DOHH2 (cell line): ENCODE measurements at regions not wholly inside any gene's neighbourhood (a gene's known extent, or its start where the extent isn't known, plus 50 kb on each side); places are given as distances from the start of the nearest gene placed in this dataset.

ENCODE experiments used
- H3F3A ChIP-seq: fragments of 200-600 bp; sonication (generic), shearing (Covaris generic); 2 replicates; pipeline ENCODE4 v1.6.0; 2016; ENCODE audit warnings: antibody characterized with exemption, mild to moderate bottlenecking; ENCODE audit not compliant: control insufficient read depth, insufficient read depth
- H3K27ac ChIP-seq: fragments of 200-600 bp; sonication (generic); 2 replicates; pipeline ENCODE4 v1.5.1; 2014; ENCODE audit warnings: low read depth, mild to moderate bottlenecking, low read length, moderate library complexity
- H3K27me3 ChIP-seq: fragments of 200-600 bp; sonication (generic); 2 replicates; pipeline ENCODE4 v1.6.1; 2014; ENCODE audit warnings: mild to moderate bottlenecking, low read length, mixed read lengths; ENCODE audit not compliant: control insufficient read depth
- H3K36me3 ChIP-seq: fragments of 200-600 bp; sonication (generic); 2 replicates; pipeline ENCODE4 v1.6.1; 2014; ENCODE audit warnings: mild to moderate bottlenecking, low read length, moderate library complexity, mixed read lengths; ENCODE audit not compliant: control insufficient read depth
- H3K4me1 ChIP-seq: fragments of 200-600 bp; sonication (generic); 2 replicates; pipeline ENCODE4 v1.6.1; 2014; ENCODE audit warnings: mild to moderate bottlenecking, low read length, mixed read lengths; ENCODE audit not compliant: control insufficient read depth
- H3K4me2 ChIP-seq: fragments of 200-600 bp; sonication (generic); 2 replicates; pipeline ENCODE4 v1.6.0; 2014; ENCODE audit warnings: mild to moderate bottlenecking, low read length, moderate library complexity
- H3K4me3 ChIP-seq: fragments of 200-600 bp; sonication (generic); 2 replicates; pipeline ENCODE4 v1.5.1; 2014; ENCODE audit warnings: mild to moderate bottlenecking, low read length, mixed read lengths
- H3K79me2 ChIP-seq: fragments of 200-600 bp; sonication (generic); 2 replicates; pipeline ENCODE4 v1.6.1; 2014; ENCODE audit warnings: mild to moderate bottlenecking, low read length, mixed read lengths; ENCODE audit not compliant: control insufficient read depth
- H3K9me2 ChIP-seq: fragments of 200-600 bp; sonication (generic); replicated peaks from 2 replicates; pipeline ENCODE4 v1.6.1; 2014; ENCODE audit warnings: mild to moderate bottlenecking, low read length, mixed read lengths; ENCODE audit not compliant: control insufficient read depth
- H3K9me3 ChIP-seq: fragments of 200-600 bp; sonication (generic); 2 replicates; pipeline ENCODE4 v1.6.1; 2014; ENCODE audit warnings: antibody characterized with exemption, low read length, mixed read lengths; ENCODE audit not compliant: control insufficient read depth, insufficient read depth
- H4K20me1 ChIP-seq: fragments of 200-600 bp; sonication (generic); 2 replicates; pipeline ENCODE4 v1.6.0; 2014; ENCODE audit warnings: low read depth, mild to moderate bottlenecking, antibody characterized with exemption, low read length, moderate library complexity; ENCODE audit not compliant: control insufficient read depth, insufficient read depth
- CTCF ChIP-seq: fragments of 200-600 bp; sonication (generic); IDR thresholded peaks from one replicate; pipeline ENCODE4 v1.5.1; 2014; ENCODE audit warnings: antibody characterized with exemption, mild to moderate bottlenecking, low read depth, low read length; ENCODE audit not compliant: poor library complexity, severe bottlenecking
- EZH2phosphoT487 ChIP-seq: fragments of 200-600 bp; sonication (generic); IDR thresholded peaks from 2 replicates; pipeline ENCODE4 v1.6.1; 2017; ENCODE audit warnings: borderline replicate concordance, mild to moderate bottlenecking, antibody characterized with exemption, low read length, moderate library complexity, mixed read lengths

GRCh38 chr12:5180496-5180895 lies 136.8 kb downstream of the KCNA5 start:
- H3K27me3 ChIP-seq: peaks cover 12% of the 10 kb centered on the region; the same call in 1 of the 2 replicates
- no peaks in the 10 kb centered on the region for H3K4me1 ChIP-seq
- no peaks in the 10 kb centered on the region for H4K20me1 ChIP-seq
- H3K9me3 ChIP-seq: no peaks in the 10 kb centered on the region
- no peak overlapping the region for H3K27ac ChIP-seq
- H3K36me3 ChIP-seq: no peaks in the 10 kb centered on the region
- no peak overlapping the region for H3K4me3 ChIP-seq
- TF ChIP-seq CTCF: no peak
- TF ChIP-seq EZH2phosphoT487: no peak
- no peaks in the 10 kb centered on the region for H3F3A ChIP-seq
- H3K79me2 ChIP-seq: no peaks in the 10 kb centered on the region
- H3K9me2 ChIP-seq: no peaks in the 10 kb centered on the region
- H3K4me2 ChIP-seq: no peak overlapping the region

GRCh38 chr12:5184186-5184585 lies 140.5 kb downstream of the KCNA5 start:
- Histone ChIP-seq H3F3A (no peaks in the 10 kb centered on the region), H3K27me3 (0 out of 2 replicates have a peak, but pooled peaks cover 3% of the 10 kb centered on the region), H3K4me2 (no peak overlapping the region), H3K36me3 (no peaks in the 10 kb centered on the region), H3K9me3 (no peaks in the 10 kb centered on the region), H3K4me3 (no peak overlapping the region), H3K27ac (no peak overlapping the region), H3K4me1 (no peaks in the 10 kb centered on the region), H3K79me2 (no peaks in the 10 kb centered on the region), H4K20me1 (no peaks in the 10 kb centered on the region), H3K9me2 (no peaks in the 10 kb centered on the region)
- no peak for TF ChIP-seq CTCF
- TF ChIP-seq EZH2phosphoT487: no peak

GRCh38 chr12:5185435-5186069 lies 141.9 kb downstream of the KCNA5 start:
- no peak for TF ChIP-seq CTCF
- TF ChIP-seq EZH2phosphoT487: no peak
- Histone ChIP-seq H3K36me3 (no peaks in the 10 kb centered on the region), H3K27ac (no peak overlapping the region), H3K4me3 (no peak overlapping the region), H3K79me2 (no peaks in the 10 kb centered on the region), H3K9me3 (no peaks in the 10 kb centered on the region), H3K27me3 (no peaks in the 10 kb centered on the region), H3K9me2 (no peaks in the 10 kb centered on the region), H3K4me1 (no peaks in the 10 kb centered on the region), H3K4me2 (no peak overlapping the region), H3F3A (no peaks in the 10 kb centered on the region), H4K20me1 (no peaks in the 10 kb centered on the region)
